SK-N-DZ (cell line): ENCODE measurements at regions not wholly inside any gene's neighbourhood (a gene's known extent, or its start where the extent isn't known, plus 50 kb on each side); places are given as distances from the start of the nearest gene placed in this dataset.

Experiments
- DNase-seq: peaks from one replicate; pipeline ENCODE4 v3.0.0-alpha.2; 2015; ENCODE audit warnings: low spot score

GRCh38 chr12:32043928-32044549, 62.6 kb upstream of the BICD1 start:
- no peak for DNase-seq

DNA sequence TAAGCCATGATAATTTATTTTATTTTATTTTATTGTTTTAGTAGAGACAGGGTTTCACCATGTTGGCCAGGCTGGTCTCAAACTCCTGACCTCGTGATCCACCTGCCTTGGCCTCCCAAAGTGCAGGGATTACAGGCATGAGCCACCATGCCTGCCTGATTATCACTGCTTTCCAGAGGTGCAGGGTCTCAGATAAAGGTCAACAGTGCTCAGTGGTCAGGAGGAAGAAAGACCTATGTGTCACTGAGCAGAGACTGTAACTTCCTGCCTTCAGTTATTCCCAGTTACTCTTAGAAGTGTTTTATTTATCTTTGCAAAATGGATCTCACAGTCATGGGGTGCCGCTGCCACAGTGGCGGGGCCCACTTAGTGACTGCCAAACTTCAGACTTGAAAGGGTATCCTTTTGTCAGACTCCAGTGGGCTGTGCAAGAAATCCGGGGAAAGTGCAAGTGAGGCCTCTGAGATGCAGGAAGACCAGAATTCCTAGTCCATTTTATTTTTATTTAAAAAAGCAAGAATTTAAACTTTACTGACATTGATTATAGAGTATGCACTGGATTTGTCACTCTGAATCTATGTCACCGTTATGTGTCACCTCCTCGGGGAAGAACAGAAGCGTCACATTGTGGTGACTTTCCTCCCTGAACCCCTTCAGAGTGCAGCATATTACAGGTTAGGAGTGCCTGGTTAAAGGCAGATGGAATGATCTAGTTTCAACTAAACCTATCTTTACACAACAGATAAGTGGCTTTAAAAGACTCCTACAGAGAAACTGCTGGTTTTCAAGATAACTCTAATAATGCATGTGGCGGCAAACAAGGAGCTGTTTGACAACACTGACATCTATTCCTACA, 59.1 kb upstream of the BICD1 start:
- no peak for DNase-seq

- DNase-seq, result no peak
These were observed 57.9 kb upstream of the BICD1 start for GRCh38 chr12:32048791-32049190.

DNA sequence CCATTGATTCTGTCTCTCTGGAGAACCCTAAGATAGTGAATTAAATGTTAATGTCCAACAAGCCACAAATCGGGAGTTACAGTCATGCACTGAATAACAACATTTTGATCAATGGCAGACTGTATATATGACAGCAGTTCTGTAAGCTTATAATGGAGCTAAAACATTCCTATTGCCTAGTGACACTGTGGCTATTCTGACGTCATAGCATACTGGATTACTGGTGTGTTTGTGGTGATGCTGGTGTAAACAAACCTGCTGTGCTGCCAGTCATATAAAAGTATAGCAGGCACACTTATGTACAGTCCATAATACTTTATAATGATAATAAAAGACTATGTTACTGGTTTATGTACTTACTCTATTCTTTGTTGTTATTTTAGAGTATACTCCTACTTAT, 56.7 kb upstream of the BICD1 start:
- no peak for DNase-seq

- no peak for DNase-seq
These were observed 55.0 kb upstream of the BICD1 start for GRCh38 chr12:32051511-32052211.

GRCh38 chr12:32052212-32052713, 54.4 kb upstream of the BICD1 start:
- DNase-seq, result no peak

DNA sequence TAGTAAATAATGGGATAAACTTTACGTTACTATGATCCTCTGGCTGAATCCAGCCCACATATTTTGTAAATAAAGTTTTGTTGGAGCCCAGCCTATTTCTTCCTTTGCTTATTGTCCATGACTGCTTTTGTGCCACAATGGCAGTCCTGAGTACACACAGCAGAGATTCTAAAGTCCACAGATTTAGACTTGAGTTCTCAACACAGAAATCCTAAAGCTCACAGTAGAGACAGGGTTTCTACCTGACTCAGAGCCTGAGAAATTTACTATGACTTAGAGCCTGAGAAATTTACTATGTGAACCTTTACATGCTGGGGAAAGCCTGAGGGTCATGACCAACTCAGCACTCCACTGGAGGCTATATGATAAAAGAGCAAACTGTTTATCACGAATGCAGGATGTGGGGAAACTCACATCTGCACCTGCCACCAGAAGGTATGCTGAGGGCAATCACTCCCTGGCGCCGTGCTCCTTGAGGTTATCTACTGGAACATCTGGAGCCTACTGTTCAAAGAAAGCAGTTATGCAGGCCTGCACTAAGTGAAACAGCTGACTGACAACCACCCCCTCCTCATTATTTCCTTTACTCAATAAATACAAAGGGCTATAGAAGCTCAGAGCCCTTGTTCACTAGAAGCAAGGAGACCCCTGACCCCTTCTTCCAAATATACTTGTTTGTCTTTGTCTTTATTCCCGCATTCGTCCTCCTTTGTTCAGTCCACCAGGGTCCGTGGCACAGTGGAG, 52.6 kb upstream of the BICD1 start:
- DNase-seq, result no peak
